SH-SY5Y (cell line): ENCODE measurements at regions not wholly inside any gene's neighbourhood (a gene's known extent, or its start where the extent isn't known, plus 50 kb on each side); places are given as distances from the start of the nearest gene placed in this dataset.
A peak's percentile ranks its signal among the peaks of the same experiment; 100 is the strongest.

Experiments used
- GATA2 ChIP-seq: IDR thresholded peaks from 2 replicates; pipeline ENCODE4 v1.6.1; 2011; ENCODE audit warnings: mild to moderate bottlenecking, low read depth, low read length
- GATA3 ChIP-seq: IDR thresholded peaks from 2 replicates; pipeline ENCODE4 v1.6.1; 2011; ENCODE audit warnings: low read depth, mild to moderate bottlenecking, low read length, moderate library complexity

DNA sequence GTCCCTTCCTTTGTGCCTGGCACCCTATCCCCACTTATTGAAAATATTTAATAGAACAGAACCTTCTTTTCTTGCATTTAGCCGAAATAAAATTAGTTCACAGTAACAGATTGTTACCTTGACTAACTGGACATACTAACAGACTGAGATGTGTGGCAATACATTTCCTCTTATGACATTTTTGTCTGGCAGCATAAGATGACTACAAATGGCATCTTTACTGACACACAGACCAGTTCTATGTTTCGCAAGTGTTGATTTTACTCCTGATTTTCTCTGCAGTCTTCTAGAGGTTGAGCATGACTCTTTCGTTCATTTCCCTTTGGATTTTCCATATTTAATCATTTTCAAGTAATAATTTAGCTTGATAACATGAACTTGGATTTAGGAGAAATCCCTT is 474.6 kb downstream of the CBLN4 start:
- TF ChIP-seq GATA3 (no peak), GATA2 (no peak)

GRCh38 chr20:55528482-55528881 is 476.8 kb downstream of the CBLN4 start:
- TF ChIP-seq GATA3 (no peak), GATA2 (no peak)

DNA sequence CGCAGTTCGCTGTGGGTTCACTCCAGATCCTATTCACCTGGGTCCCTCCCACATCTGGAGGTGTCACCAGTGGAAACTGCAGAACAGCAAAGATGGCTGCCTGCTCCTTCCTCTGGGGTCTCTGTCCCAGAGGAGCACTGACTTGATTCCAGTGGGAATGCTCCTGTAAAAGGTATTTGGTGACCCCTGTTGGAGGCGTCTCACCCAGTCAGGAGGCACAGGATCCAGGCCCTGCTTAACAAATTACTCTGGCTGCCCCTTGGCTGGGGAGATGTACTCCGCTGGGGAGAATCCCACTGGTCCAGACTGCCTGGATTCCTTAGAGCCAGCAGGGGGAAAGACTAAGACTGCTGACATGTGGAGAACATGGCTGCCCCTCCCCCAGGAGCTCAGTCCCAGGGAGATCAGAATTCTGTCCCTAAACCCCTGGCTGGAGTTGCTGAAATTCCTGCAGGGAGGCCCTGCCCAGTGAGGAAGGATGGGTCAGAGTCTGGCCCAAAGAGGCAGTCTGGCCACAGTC is 483.0 kb downstream of the CBLN4 start:
- TF ChIP-seq GATA2 (no peak), GATA3 (no peak)

- TF ChIP-seq GATA3 = no peak
- TF ChIP-seq GATA2 = no peak
Measured at GRCh38 chr20:55515832-55516231, 489.5 kb downstream of the CBLN4 start.

- TF ChIP-seq GATA2 (no peak), GATA3 (no peak)
Measured at GRCh38 chr20:55514531-55514930, 490.8 kb downstream of the CBLN4 start.

- no peak for TF ChIP-seq GATA3
- no peak for TF ChIP-seq GATA2
Measured at GRCh38 chr20:55513954-55514353, 491.4 kb downstream of the CBLN4 start.

DNA sequence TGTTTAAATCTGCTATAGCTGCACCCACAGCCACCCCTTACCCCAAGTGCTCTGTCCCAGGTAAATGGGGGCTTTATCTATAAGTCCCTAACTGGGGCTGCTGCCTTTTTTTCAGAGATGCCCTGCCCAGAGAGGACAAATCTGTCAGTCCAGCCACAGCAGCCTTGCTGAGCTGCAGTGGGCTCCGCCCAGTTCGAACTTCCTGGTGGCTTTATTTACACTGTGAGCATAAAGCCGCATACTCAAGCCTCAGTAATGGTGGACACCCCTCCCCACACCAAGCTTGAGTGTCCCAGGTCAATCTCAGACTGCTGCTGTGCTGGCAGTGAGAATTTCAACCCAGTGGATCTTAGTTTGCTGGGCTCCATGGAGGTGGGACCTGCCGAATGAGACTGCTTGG is 505.2 kb downstream of the CBLN4 start:
- TF ChIP-seq GATA3 (no peak), GATA2 (no peak)

DNA sequence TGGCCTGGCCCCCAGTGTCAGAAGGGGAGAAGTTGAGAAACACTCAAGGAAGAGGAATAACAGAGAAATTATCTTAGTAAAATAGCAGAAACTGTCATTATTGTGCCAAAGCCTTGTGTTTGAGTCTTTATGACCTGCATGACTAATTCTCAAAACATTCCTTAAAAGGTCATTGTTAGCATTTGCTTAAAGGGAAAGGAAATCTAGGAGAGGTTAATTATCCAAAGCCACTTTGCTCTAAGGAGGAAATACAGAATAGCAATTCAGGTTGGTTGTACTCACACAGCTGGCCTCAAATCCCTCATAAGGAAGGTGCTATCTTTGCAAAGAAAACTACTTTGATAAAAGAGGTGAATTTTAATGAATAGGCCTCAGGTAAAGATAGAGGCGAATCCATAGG is 516.7 kb downstream of the CBLN4 start:
- TF ChIP-seq GATA2 (no peak), GATA3 (no peak)

- peak; percentile 58 for TF ChIP-seq GATA2
- peak; percentile 94 for TF ChIP-seq GATA3
Measured at GRCh38 chr20:55478724-55479450, 526.4 kb downstream of the CBLN4 start.

- TF ChIP-seq GATA2 (no peak), GATA3 (no peak)
Measured at GRCh38 chr20:55472704-55473103, 532.6 kb downstream of the CBLN4 start.

- TF ChIP-seq GATA2 (no peak), GATA3 (no peak)
Measured at GRCh38 chr20:55471052-55472006, 534.0 kb downstream of the CBLN4 start.

DNA sequence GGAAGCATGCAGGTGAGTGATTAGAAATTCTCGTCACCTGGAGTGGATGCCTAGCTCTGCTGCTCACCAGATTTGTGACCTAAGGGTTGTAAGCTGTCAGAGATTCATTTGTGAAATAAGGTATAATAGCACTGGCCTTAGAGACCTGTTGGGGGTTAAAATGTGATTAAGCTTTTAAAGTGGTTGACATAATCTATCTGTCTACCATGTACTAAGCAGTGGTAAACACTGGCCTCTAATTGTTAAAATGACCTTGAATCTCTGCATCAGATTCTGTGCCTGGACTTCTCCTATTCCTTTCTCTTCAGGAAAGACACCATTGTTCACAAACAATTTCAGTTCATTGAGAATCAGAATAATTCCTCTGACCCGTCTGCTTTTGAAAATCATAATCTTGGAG is 536.2 kb downstream of the CBLN4 start:
- TF ChIP-seq GATA2 = no peak
- no peak for TF ChIP-seq GATA3

- TF ChIP-seq GATA2 = no peak
- no peak for TF ChIP-seq GATA3
Measured at GRCh38 chr20:55461519-55461918, 543.8 kb downstream of the CBLN4 start.

DNA sequence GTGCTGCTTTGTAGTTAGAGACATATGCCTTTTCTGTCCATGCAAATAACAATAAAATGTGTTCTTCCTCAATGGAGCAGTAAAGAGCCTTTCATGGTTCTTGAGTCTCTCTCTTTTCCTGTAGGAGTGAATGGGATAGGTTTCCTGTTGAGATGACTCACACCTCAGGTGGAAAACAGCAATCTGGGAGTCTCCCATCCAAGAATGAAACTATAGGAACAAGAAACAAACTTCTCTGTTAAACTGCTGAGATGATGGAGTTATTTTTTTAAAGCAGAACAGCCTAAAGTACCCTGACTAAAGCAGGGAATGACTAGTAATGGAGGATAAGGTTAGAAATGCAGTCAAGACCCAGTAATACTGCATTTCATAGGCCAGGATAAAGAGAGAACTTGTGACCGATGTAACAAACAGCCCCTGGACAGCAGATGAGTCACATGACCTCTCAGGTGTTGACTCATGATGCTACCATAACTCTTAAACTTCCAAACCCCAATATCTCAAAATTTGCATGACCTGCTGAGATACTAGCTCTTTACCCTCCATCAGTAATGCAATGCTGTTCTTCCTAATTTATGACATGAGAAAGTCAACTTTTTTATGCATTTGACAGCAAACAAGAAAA is 548.9 kb downstream of the CBLN4 start:
- TF ChIP-seq GATA3 (no peak), GATA2 (no peak)
